Tongue (tissue), 1 donor: ENCODE measurements at regions not wholly inside any gene's neighbourhood (a gene's known extent, or its start where the extent isn't known, plus 50 kb on each side); places are given as distances from the start of the nearest gene placed in this dataset.
"Not testable (repeated sequence)": the region's sequence is repeated elsewhere in the genome, so short reads cannot be mapped to it uniquely, and the experiment has no call there.

Experiments used
- DNase-seq: peaks from one replicate; pipeline ENCODE4 v3.0.0-alpha.2; 2015

GRCh38 chr3:109678600-109678999 lies 341.3 kb upstream of the DPPA4 start:
- no peak for DNase-seq

DNA sequence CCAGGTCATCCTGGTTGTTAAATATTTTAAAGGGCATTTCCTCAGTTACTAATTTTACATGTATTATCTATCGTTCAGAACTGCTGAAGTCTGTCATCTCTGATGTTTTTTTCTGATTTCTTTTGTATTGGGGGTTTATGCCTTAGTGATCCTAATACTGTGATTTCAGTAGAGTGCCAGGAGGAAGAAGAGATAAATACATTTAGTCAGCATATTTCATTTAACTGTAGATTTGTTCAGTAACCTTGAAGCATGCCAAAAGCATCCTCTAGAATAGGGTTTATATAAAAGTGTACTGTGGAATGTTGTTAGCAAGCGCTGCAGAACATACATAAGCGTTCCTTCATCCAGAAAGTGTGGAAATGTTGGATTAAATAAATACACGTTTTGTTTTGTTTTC lies 342.3 kb upstream of the DPPA4 start:
- no peak for DNase-seq

DNA sequence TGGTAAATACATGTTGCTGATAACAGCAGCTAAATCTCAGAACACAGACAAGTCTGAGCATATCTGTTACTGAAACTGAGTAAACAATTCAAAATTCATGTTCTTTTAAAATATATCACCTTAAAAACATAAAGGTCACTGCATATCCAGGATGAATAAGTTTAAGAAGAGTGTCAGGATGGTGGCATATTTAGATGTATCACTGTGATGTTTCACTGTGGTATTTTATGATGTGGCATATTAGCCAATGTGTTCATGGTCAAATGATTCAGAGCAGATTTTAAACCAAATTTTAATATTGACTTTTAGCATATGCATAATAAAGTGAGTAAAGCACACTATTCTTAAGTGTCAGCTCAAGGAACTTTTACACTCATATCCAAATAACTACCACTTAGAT lies 346.4 kb upstream of the DPPA4 start:
- DNase-seq: no peak

DNA sequence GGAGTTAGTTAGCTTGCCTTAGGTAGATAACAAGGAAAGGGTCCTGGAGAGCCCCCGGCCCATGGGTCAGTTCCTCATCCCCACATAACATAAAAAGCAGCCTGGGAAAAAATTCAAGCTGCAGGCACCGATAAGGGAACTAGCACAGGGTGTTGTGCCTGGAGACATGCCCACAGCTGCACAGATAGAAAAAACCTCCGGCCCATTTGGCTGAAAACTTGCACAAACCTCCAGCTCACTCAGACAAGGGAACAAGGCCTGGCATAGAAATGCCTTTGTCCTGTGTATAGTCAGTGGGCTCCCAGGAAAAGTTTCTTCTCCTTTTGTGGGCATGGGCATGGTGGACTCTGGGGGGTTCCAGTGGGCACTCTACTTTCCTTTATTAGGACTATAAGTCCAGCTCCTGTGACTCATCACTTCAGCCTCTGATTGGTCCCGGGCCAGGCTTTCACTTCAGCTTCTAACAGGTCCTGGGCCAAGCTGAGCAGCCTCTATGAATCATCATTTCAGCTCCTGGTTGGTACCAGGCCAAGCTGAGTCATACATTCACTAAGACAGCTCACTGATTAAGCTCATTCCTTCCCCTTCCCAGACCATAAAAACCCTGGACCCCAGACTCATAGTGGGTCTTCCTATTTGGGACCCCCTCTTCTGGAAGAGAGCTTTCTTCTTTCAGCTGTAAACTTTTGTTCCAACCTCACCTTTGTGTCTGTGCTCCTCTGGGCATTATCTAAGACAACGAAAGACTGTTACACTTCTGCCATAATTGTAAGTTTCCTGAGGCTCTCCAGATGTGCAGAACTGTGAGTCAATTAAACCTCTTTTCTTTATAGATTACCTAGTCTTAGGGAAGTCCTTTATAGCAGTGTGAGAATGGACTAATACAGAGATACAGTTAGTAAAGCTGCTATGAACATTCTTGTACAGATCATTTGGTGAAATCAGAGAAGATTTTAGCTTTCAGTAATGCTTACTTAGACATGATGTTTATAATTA lies 348.0 kb upstream of the DPPA4 start:
- peak; percentile 3 for DNase-seq

- DNase-seq: no peak
These were observed 350.3 kb upstream of the DPPA4 start for GRCh38 chr3:109687626-109688025.

GRCh38 chr3:109696932-109697331 lies 359.6 kb upstream of the DPPA4 start:
- no peak for DNase-seq

DNA sequence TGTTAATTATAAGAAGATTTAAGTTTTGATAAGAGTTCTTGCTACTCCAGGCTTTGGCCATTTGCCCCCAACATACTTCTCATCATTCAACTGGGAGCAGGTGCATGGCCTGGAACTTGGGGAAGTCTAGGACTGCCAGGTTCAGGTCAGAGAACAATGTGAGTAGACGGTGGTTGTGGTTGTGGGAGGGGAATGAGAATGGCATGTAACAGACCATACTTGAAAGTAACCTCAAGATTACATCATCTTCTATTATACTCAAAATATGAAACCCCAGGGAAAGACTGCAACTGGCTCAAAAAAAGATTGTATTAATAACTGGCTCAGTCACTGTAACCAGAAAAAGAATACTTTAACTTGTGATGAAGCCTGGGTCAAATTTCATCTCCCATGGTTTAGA lies 364.9 kb upstream of the DPPA4 start:
- no peak for DNase-seq

DNA sequence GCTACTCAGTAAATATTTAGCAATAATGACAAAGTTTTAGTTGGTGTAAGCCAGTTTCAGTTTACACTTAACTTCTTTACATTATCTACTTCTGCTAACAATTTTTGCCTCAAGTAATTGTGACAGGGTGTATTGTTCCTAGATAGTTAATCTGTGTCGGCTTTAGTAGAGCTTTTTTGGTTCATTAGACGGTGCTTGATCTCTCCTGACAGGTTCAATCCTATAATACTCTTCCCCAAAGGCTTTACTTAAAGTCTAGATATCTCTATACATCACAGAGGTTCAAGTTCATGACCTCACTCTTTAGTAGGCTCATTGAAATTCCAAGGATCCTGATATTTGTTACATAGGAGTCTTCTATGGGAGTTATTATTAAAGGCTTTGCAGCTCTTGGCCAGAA lies 365.6 kb upstream of the DPPA4 start:
- DNase-seq: no peak

DNA sequence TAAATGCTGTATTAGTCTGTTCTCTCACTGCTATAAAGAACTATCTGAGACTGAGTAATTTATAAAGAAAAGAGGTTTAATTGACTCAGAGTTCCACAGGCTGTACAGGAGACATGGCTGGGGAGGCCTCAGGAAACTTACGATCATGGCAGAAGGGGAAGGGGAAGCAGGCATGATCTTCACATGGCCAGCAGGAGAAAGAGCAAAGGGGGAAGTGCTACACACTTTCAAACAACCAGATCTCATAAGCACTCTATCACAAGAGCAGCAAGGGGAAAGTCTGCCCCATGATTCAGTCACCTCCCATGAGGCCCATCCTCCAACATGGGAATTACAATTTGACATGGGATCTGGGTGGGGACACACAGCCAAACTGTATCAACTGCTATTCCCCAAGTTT lies 367.8 kb upstream of the DPPA4 start:
- DNase-seq: not testable (repeated sequence)

DNA sequence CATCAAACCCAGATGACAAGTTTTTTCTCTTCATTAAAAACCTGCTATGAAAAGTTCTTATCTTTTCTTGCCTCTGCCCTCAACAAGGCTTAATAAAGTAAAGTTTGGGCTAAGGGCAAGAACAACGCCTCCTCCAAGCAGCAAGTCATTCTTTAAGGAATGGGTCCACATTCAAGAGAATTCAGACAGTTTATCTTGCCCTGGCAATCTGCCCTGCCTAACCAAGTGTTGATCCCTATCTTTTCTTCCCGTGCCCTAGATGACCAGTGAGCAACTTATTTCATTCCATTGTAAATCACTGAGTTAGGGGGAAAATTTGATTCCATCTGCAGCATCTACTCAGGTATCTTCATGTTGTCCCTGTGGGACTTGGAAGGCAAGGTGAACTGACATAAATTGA lies 370.3 kb upstream of the DPPA4 start:
- DNase-seq: no peak

DNA sequence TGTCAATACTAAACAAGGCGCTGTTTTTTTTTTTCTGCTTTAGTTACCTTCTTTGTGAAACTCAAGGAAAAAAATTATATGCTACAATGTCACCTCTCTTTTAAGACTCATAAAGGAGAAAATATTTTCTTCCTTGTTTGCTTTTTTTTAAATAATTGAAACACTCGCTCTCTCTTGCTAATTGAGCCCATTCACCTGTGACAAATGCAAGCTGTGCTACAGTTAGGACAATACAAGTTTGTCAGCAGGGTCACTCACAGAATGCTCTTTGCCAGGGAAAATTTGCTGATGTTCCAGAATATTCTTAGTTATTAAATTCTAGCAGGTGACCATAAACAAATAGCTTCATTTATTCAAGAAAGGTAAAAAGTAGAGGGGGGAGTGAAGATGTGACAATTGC lies 375.9 kb upstream of the DPPA4 start:
- DNase-seq: no peak

DNA sequence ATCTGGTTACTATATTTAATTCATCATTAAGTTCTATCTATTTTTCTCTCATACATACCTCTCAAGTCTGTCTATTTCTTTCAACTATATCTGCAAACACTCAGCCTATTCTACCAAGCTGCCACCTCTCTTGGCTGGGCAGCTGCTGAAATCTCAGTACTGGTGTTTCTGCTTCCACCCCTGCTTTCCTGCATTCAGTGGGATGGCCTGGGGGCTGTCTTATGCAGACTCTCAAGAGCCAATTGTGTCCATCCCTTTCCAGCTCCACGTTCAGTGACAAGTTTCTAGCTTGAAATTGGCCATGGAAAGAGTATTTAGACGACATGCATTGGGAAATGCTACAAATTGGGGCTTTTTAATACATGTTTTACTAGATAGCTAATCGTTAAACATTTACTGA lies 378.4 kb upstream of the DPPA4 start:
- no peak for DNase-seq

DNA sequence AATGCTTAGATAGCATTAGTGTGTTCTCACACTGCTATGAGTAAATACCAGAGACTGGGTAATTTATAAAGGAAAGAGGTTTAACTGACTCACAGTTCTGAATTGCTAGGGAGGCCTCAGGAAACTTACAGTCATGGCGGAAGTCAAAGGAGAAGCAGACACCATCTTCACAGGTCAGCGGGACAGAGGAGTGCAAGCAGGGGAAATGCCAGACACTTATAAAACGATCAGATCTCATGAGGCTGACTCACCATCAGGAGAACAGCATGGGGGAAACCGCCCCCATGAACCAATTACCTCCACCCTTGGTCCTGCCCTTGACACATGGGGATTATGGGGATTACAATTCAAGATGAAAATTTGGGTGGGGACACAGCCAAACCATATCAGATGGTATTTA lies 381.5 kb upstream of the DPPA4 start:
- no peak for DNase-seq

- no peak for DNase-seq
These were observed 391.6 kb upstream of the DPPA4 start for GRCh38 chr3:109728861-109729494.

DNA sequence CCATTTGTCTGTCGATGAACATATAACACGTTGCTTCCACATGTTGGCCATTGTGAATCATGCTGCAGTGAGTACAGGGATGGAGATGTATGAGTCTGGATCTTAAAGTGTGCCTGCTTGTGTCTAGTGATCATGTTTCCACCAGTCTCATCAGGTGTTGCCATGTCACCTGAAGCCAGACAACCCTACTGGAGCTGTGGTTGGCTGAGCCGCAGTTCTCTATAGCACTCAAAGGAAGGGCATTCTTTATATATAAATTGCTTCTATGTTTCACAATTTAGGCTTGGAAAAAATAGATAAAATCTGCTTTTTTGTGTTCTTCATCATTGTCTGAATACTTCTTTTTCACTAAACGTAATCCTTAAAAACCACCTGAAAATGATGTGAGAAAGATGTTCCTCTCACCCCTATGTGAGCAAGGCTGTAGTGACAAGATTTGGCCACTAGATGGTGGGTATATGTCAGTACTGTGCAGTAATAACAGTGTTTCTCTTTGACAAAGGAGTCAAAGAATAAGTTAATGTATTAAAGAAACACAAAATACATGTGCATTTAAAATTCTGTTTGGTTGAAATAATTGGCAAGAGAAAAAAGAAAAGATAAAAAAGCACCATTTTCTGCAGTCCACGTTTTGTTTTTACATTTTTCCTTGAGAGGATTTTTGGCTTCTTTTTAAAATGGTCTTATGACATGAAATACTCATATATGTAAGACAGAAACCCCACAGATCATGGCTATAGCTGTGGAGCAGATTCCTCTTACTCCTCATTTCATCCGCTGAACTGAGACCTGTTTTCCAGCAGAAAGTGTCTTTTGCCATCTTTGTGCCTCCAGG lies 394.5 kb upstream of the DPPA4 start:
- DNase-seq: peak; percentile 67

DNA sequence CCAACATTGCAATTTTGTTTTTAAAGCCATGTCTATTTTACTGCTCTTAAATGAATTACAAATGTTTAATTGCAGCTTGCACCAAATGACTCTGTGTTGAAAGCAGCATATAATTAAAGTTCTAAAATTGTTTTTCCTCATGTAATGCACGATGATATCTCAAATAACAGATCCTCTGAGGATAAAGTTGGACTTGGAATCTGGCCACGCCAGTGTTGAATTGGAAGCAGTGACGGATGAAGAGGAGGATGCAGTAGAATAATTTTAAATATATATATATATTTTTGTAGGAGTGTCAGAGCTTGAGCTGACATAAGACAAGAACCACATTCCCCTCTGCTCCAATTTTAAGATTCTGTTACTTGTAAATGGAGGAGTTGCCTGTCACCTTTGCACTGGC lies 406.6 kb upstream of the DPPA4 start:
- peak; percentile 4 for DNase-seq

GRCh38 chr3:109772520-109772919 lies 435.2 kb upstream of the DPPA4 start:
- DNase-seq: no peak

DNA sequence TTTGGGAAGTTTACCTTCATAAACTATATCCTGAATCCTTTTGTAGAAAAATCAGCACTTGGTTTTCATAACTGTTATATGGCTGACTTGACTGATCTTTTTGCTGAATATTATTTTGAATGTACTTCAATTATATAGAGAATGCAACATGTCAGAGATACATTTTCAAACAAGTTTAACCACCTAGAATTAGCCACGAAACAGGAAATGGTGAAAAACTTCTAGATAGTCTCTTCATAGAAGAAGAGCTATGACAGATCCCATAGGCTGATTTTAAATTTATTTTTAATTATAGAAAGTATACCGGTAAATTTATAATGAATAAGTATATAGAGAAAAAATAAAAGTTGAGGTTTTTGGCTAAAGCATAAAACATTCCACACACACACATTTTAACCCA lies 436.8 kb upstream of the DPPA4 start:
- DNase-seq: no peak

DNA sequence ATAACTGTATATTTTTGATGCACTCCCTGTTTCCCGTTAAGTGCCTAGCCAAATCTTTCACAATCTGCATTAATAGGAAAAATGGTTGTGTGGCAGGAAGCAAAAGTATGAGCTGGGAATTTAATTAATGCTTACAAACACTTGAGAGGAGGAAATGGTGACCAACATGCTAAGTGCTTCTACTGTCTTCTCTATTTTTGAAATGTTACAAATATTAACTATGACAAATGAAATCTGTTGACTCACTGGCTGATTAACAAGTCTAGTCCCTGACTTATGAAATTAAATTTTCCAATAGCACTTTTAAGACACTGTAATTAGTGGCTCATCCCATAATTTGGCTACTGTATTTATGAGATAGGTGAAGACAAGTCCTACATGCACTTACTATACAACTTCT lies 446.9 kb upstream of the DPPA4 start:
- DNase-seq: no peak

GRCh38 chr3:109784852-109785631 lies 447.7 kb upstream of the DPPA4 start:
- DNase-seq: no peak

- DNase-seq: no peak
These were observed 465.9 kb upstream of the DPPA4 start for GRCh38 chr3:109803274-109803673.

DNA sequence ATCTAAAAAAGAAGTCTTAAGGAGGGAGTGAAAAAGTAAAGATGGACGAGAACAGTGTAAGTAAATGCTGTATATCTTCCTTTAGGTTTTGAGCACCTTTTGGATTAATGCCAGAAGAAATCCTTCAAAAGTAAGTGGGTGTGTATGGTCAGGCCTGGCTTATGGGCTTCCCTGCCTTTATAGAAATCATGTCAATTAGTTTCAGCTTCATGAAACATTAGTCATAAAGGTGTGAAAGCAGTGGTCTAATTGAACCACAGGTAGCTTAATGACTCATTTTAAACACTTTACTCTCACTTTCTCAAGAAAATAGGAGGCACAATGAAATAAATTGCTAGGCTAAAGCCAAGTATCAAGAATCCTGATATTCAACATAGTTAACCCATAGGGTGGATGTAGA lies 467.4 kb upstream of the DPPA4 start:
- DNase-seq: no peak
